GM12878 (cell line): ENCODE measurements at regions not wholly inside any gene's neighbourhood (a gene's known extent, or its start where the extent isn't known, plus 50 kb on each side); places are given as distances from the start of the nearest gene placed in this dataset.

ENCODE experiments used
- E2F4 ChIP-seq: IDR thresholded peaks from 2 replicates; pipeline ENCODE4 v1.6.1; 2012; ENCODE audit warnings: low read depth, low read length, improper control_type of control experiment
- SP1 ChIP-seq: IDR thresholded peaks from one replicate; pipeline ENCODE4 v1.6.1; 2011; ENCODE audit warnings: low read depth, low read length

GRCh38 chr20:40218316-40218969, 470.6 kb downstream of the MAFB start:
- no peak for TF ChIP-seq SP1
- no peak for TF ChIP-seq E2F4
